ENCODE measurements at regions not wholly inside any gene's neighbourhood (a gene's known extent, or its start where the extent isn't known, plus 50 kb on each side); places are given as distances from the start of the nearest gene placed in this dataset.

- Histone ChIP-seq H3K4me3 (ENCODE audit: low read length) (no peak overlapping the region), H3K79me2 (ENCODE audit: low read length) (no peaks in the 10 kb centered on the region), H3K27ac (ENCODE audit: low read length) (no peak overlapping the region), H3K36me3 (replicated peaks; ENCODE audit: low read depth, low read length) (no peaks in the 10 kb centered on the region), H3K27me3 (ENCODE audit: low read depth, low read length) (0 out of 2 replicates have a peak, but pooled peaks cover 6% of the 10 kb centered on the region), H3K4me1 (ENCODE audit: low read length) (peaks cover 6% of the 10 kb centered on the region; the same call in 1 of the 2 replicates), H3K9me3 (ENCODE audit: insufficient read depth, low read length) (no peaks in the 10 kb centered on the region), H4K20me1 (ENCODE audit: insufficient read depth, low read length) (no peaks in the 10 kb centered on the region), H2AFZ (ENCODE audit: low read depth, low read length) (no peak overlapping the region), H3K9ac (ENCODE audit: low read length) (no peak overlapping the region), H3K4me2 (ENCODE audit: low read length) (no peak overlapping the region)
- TF ChIP-seq CTCF (IDR thresholded peaks at IDR 0.05; ENCODE audit: low read depth, low read length) (no peak), EZH2phosphoT487 (IDR thresholded peaks at IDR 0.05; ENCODE audit: low read depth) (no peak)
Observed at GRCh38 chr3:3699816-3700633, 99.2 kb upstream of the LRRN1 start.

- no peak overlapping the region for H3K27ac ChIP-seq (ENCODE audit: low read length)
- H3K79me2 ChIP-seq (ENCODE audit: low read length): no peaks in the 10 kb centered on the region
Observed at GRCh38 chr3:3699407-3699806, 99.8 kb upstream of the LRRN1 start.

GRCh38 chr3:3696345-3696744 lies 102.9 kb upstream of the LRRN1 start:
- Histone ChIP-seq H3K36me3 (replicated peaks; ENCODE audit: low read depth, low read length) (no peaks in the 10 kb centered on the region), H3K79me2 (ENCODE audit: low read length) (no peaks in the 10 kb centered on the region), H3K4me3 (ENCODE audit: low read length) (no peak overlapping the region), H3K9ac (ENCODE audit: low read length) (no peak overlapping the region), H2AFZ (ENCODE audit: low read depth, low read length) (no peak overlapping the region), H3K27me3 (ENCODE audit: low read depth, low read length) (0 out of 2 replicates have a peak, but pooled peaks cover 3% of the 10 kb centered on the region), H4K20me1 (ENCODE audit: insufficient read depth, low read length) (no peaks in the 10 kb centered on the region), H3K4me1 (ENCODE audit: low read length) (peaks cover 3% of the 10 kb centered on the region; the same call in 1 of the 2 replicates), H3K9me3 (ENCODE audit: insufficient read depth, low read length) (no peaks in the 10 kb centered on the region), H3K4me2 (ENCODE audit: low read length) (no peak overlapping the region), H3K27ac (ENCODE audit: low read length) (no peak overlapping the region)
- TF ChIP-seq EZH2phosphoT487 (IDR thresholded peaks at IDR 0.05; ENCODE audit: low read depth): no peak
- no peak for TF ChIP-seq CTCF (IDR thresholded peaks at IDR 0.05; ENCODE audit: low read depth, low read length)

More at GRCh38 chr3:3699407-3699806, 99.8 kb upstream of the LRRN1 start:
- no peaks in the 10 kb centered on the region for H3K9me3 ChIP-seq (ENCODE audit: insufficient read depth, low read length)
- no peak overlapping the region for H3K4me3 ChIP-seq (ENCODE audit: low read length)
- H2AFZ ChIP-seq (ENCODE audit: low read depth, low read length): no peak overlapping the region
- H3K9ac ChIP-seq (ENCODE audit: low read length): no peak overlapping the region
- peaks cover 6% of the 10 kb centered on the region; the same call in 1 of the 2 replicates for H3K4me1 ChIP-seq (ENCODE audit: low read length)
- H4K20me1 ChIP-seq (ENCODE audit: insufficient read depth, low read length): no peaks in the 10 kb centered on the region
- H3K36me3 ChIP-seq (replicated peaks; ENCODE audit: low read depth, low read length): no peaks in the 10 kb centered on the region
- TF ChIP-seq CTCF (IDR thresholded peaks at IDR 0.05; ENCODE audit: low read depth, low read length) (no peak), EZH2phosphoT487 (IDR thresholded peaks at IDR 0.05; ENCODE audit: low read depth) (no peak)
- H3K27me3 ChIP-seq (ENCODE audit: low read depth, low read length): 0 out of 2 replicates have a peak, but pooled peaks cover 5% of the 10 kb centered on the region
- H3K4me2 ChIP-seq (ENCODE audit: low read length): no peak overlapping the region

- Histone ChIP-seq H3K4me3 (ENCODE audit: low read length) (no peak overlapping the region), H3K27me3 (ENCODE audit: low read depth, low read length) (0 out of 2 replicates have a peak, but pooled peaks cover 3% of the 10 kb centered on the region), H3K9me3 (ENCODE audit: insufficient read depth, low read length) (no peaks in the 10 kb centered on the region), H4K20me1 (ENCODE audit: insufficient read depth, low read length) (no peaks in the 10 kb centered on the region), H3K4me1 (ENCODE audit: low read length) (no peaks in the 10 kb centered on the region), H3K79me2 (ENCODE audit: low read length) (no peaks in the 10 kb centered on the region), H2AFZ (ENCODE audit: low read depth, low read length) (no peak overlapping the region), H3K27ac (ENCODE audit: low read length) (no peak overlapping the region), H3K9ac (ENCODE audit: low read length) (no peak overlapping the region), H3K4me2 (ENCODE audit: low read length) (no peak overlapping the region), H3K36me3 (replicated peaks; ENCODE audit: low read depth, low read length) (no peaks in the 10 kb centered on the region)
- no peak for TF ChIP-seq EZH2phosphoT487 (IDR thresholded peaks at IDR 0.05; ENCODE audit: low read depth)
- TF ChIP-seq CTCF (IDR thresholded peaks at IDR 0.05; ENCODE audit: low read depth, low read length): no peak
Observed at GRCh38 chr3:3693593-3693992, 105.6 kb upstream of the LRRN1 start.
